ENCODE measurements at regions not wholly inside any gene's neighbourhood (a gene's known extent, or its start where the extent isn't known, plus 50 kb on each side); places are given as distances from the start of the nearest gene placed in this dataset. TPM values are rescaled to one million over a fixed set of nuclear protein-coding genes. Genes with fewer than 3 reads are reported as not detected.
"Not testable (repeated sequence)": the region's sequence is repeated elsewhere in the genome, so short reads cannot be mapped to it uniquely, and the experiment has no call there.

DNA sequence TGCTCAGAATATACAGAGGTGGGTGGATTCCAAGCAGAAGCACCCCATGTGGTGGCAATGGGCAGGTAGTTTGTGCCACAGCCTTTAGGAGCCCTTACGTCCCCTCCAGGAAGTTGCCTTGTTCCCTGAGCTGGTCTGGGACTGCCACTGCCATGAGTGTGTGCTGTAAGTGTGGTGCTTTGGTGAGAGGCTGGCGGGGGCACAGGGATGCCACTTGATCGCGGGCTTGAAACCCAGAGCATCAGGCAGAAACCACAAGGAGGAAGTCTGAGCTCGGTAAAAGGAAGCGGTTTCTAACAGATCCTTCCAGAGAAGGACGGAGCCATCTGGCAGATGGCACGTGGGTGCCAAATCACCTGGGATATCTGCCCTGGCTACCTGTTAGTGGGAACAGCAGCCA, 221.3 kb downstream of the ZNF479 start:
- not testable (repeated sequence) for DNase-seq

DNA sequence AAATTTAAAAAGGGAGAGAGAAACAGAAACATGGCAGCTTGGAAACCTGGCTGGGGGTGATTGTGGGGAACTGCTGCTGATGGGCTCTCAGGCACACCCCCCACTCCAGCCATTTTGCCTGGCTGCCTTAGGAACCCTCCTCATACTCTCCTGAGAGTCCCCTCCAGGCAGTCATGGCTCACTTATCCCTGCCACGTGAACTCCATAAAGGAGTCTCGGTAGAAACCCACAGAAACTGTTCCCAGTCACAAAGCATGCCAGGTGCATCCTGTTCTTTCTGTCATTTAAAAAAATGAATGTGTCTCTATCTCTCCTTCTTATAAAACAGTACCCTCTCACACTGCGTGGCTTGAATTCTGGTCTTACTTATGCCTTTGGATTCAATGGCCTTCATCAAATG, 242.8 kb downstream of the ZNF479 start:
- H3K36me3 ChIP-seq; DNase-seq; H3K4me1 ChIP-seq; H3K27me3 ChIP-seq (ENCODE audit: low read depth); H3K27ac ChIP-seq; H3K4me3 ChIP-seq; intact Hi-C loops (cut with DNase I); ATAC-seq; H3K9me3 ChIP-seq: not testable (repeated sequence)

More for the DNA sequence above, 221.3 kb downstream of the ZNF479 start:
- H3K4me1 ChIP-seq; H3K36me3 ChIP-seq; H3K9me3 ChIP-seq; H3K4me3 ChIP-seq; H3K27me3 ChIP-seq (ENCODE audit: low read depth); H3K27ac ChIP-seq; intact Hi-C loops (cut with DNase I); ATAC-seq: not testable (repeated sequence)

DNA sequence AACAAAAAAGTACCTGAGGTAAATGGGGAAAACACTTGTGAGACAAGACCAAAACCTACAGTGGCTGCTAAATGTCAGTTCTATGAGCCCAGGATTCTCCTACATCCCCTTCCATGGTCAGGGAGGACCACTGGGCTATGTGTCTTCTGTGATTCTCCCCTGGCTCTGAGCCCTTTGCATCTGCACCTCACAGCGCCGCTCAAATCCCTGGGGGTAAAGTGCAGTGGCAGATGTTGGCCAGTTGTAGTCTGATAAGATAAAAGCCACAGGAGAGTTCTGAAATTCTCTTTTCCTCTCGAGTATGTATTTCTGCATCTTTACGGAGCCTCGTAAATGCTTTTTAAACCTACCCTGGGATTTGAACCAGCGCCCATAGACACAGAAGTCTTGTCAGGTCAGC, 247.1 kb downstream of the ZNF479 start:
- H3K4me3 ChIP-seq; intact Hi-C loops (cut with DNase I): not testable (repeated sequence)

DNA sequence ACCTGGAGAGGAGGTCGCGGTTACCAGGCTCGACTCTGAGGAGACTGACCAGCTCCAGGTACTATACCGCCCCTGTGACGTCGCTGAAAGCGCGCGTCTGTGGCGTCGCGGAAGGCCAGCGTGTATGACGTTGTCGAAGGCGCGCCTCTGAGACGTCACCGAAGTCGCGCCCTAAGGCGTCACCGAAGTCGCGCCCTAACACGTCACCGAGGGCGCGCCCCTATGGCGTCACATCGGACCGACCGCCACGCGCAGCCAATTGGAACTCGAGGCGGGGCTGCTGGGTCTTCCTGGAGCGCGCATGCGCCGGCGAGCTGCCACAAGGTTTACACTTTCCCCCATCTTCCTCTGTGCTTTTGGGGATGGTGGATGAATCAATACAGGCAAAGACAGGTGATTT, 249.9 kb downstream of the ZNF479 start:
- ATAC-seq; intact Hi-C loops (cut with DNase I); H3K27ac ChIP-seq; DNase-seq; H3K36me3 ChIP-seq; H3K4me1 ChIP-seq; H3K9me3 ChIP-seq; H3K4me3 ChIP-seq; H3K27me3 ChIP-seq (ENCODE audit: low read depth): not testable (repeated sequence)

More for the DNA sequence above, 247.1 kb downstream of the ZNF479 start:
- not testable (repeated sequence) for H3K4me1 ChIP-seq; ATAC-seq; H3K9me3 ChIP-seq; H3K36me3 ChIP-seq; DNase-seq; H3K27ac ChIP-seq; H3K27me3 ChIP-seq (ENCODE audit: low read depth)

Small RNA genes in the stretch of these regions (microRNA-seq; reads per million reads assigned to microRNA genes)
- gene MIR4283-1 (ENCODE audit: borderline number of aligned reads): not detected

Data from lower lobe of right lung (tissue), 2 donors.